ENCODE measurements at regions not wholly inside any gene's neighbourhood (a gene's known extent, or its start where the extent isn't known, plus 50 kb on each side); places are given as distances from the start of the nearest gene placed in this dataset.

GRCh38 chr2:33890686-33891085, 291.6 kb upstream of the FAM98A start:
- no peak for DNase-seq (ENCODE audit: extremely low read depth, low read depth)

DNA sequence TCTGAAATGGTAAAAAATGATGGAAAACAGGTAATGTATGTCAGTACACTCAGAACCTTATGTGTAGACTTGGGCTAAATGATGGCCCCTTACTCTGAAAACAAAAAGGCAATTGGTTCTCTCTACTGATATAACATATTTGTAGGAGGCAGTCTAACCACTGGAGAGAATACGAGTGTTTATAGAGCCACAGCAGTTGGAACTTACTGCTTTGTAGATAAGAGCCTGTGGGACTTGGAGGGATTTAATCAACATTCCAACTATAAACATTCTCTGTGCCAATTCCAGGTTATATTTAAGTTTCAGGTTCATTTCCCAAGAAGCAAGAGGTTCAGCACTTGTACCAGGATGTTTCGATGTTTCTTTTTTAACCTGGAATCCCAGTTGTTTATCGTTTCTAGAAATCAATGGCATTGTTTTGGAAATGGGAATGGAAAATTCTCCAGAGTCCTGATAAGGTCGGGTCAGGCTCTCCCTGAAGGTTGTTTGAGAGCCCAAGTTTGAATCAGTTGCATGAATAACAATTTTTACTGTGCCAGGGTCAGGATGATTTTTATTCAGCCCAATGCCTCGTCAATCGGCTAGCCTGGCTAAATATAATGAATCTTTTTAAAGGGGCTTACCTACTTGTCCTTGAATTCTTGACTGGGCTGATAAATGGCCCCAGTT, 278.4 kb upstream of the FAM98A start:
- no peak for DNase-seq (ENCODE audit: extremely low read depth, low read depth)

DNA sequence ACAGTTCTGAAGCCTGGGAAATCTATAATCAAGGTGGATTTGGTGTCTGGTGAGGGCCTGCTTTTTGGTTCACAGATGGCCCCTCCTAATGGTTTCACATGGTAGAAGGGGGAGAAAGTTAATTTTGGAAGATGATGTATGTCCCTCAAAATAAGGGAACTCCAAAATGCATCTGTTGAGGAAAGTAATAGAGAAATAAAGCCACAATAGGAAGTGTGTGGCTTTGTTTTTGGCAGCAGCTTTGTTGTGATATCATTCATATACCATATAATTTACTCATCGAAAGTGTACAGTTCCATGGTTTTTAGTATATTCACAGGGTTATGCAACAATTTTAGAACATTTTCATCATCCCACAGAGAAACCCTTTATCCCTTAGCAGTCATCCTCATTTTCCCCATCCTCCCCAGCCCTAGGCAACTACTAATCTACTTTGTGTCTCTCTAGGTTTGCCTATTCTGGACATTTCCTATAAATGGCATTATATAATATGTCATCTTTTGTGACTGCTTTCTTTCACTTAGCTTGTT, 274.0 kb upstream of the FAM98A start:
- no peak for DNase-seq (ENCODE audit: extremely low read depth, low read depth)

- no peak for DNase-seq (ENCODE audit: extremely low read depth, low read depth)
Measured at GRCh38 chr2:33859811-33860461, 260.8 kb upstream of the FAM98A start.

GRCh38 chr2:33859176-33859575, 260.1 kb upstream of the FAM98A start:
- DNase-seq (ENCODE audit: extremely low read depth, low read depth) = no peak

GRCh38 chr2:33848486-33848885, 249.4 kb upstream of the FAM98A start:
- DNase-seq (ENCODE audit: extremely low read depth, low read depth) = no peak

DNA sequence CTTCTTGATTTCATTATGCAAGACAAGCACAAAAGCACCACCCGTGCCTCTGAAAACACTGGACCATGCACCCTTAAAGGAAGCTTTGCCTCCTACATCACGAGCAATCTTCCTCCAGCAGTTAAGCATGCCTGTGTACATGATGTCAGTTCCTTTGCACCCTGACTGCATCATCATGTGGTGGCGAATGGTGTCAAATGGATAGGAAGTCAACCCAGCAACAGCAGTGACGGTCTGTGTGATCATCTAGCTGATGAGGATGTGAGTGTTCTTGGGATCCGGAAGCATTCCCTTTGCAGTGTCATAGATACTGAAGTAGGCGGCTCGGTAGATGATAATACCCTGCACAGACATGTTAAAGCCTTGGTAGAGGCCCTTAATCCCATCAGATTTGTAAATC, 240.7 kb upstream of the FAM98A start:
- no peak for DNase-seq (ENCODE audit: extremely low read depth, low read depth)

DNA sequence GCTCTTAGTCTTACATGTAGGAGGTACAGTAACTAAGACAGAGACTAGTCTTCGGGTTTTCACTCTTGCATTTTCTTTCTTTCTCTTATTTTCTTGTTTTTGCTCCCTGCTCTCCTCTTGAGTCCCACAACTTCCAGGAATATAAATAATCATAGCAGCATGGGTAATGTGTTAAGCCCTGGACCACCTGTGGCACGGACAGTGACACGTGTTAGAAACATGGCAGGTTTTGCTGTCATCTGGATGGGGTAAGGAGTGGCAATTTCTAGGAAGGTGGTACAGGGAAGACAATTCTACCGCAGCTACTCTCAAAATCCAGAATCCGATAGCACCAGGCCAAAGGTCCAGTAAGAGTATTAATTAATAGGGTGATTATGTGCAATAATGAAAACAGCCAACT, 237.5 kb upstream of the FAM98A start:
- no peak for DNase-seq (ENCODE audit: extremely low read depth, low read depth)

DNA sequence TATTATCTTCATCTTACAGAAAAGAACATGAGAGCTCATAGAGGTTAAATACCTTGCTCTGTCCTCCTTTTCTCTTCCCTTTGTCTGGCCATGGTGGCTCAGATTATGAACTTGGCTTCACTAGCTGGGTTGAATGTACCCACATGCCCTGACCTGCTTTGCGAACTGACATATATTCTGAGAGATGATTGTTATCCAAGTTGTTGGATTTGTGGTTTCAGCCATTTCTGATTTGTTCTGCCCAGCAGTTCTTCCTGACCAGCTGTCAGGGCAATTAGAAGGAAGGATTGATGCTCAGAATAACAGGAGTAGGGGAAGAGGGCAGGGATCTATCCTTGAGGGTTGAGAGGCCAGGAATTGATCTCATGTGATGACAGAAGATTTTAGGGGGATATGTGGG, 236.8 kb upstream of the FAM98A start:
- no peak for DNase-seq (ENCODE audit: extremely low read depth, low read depth)

- no peak for DNase-seq (ENCODE audit: extremely low read depth, low read depth)
Measured at GRCh38 chr2:33822964-33823363, 223.9 kb upstream of the FAM98A start.

DNA sequence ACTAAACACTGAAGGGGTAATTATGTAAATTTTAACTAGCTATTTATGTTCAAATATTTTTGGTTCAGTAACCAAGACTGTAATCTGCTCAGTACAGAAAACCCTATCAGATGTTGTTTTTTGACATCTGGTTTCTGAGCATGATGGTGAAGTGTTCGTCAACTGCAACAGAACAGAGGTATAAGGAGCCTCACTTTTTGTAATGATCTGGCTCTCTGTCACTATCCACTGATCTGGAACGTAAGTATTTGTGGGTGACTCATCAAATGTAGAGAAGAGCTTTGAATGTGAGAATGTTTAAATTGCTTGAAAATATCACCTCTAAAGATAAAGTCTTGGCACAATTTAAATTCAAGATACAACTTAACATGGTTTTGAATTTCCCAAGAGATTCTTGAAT, 213.6 kb upstream of the FAM98A start:
- no peak for DNase-seq (ENCODE audit: extremely low read depth, low read depth)

DNA sequence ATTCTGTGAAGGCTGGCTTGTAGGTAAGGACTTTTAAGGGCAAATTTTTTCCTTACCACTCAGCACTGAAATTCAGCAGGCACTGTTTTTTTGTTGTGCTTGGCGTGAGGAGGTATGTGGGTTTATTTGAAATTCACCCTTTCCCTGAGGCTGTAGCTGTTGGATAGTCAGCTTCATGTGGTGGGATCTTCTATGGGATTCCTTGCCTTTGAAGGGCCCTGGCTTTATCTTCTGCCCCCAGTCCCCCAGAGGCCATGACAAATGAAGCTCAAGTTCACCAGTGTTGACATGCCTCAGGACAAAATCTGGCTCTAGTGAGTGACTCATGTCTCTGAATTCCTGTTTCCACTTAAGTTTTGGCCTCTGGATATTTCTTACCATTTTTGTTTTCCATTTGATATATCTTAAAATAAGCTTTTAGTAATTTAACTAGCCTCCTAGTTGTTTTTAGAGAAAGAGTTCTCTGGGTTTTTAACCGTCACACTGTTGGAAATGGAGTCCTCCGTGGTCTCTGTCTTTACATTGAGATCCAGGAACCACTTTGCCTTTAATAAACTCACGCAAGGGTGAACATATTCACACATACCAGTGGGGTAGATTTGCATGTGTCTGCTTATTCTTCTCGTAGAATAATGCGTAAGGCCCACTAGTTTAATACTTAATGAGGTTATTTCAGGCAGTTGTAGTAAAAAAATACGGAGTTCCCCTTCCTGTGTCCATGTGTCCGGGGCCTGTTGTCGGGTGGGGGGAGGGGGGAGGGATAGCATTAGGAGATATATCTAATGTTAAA, 211.1 kb upstream of the FAM98A start:
- DNase-seq (ENCODE audit: extremely low read depth, low read depth) = no peak

GRCh38 chr2:33806041-33806440, 206.9 kb upstream of the FAM98A start:
- no peak for DNase-seq (ENCODE audit: extremely low read depth, low read depth)

DNA sequence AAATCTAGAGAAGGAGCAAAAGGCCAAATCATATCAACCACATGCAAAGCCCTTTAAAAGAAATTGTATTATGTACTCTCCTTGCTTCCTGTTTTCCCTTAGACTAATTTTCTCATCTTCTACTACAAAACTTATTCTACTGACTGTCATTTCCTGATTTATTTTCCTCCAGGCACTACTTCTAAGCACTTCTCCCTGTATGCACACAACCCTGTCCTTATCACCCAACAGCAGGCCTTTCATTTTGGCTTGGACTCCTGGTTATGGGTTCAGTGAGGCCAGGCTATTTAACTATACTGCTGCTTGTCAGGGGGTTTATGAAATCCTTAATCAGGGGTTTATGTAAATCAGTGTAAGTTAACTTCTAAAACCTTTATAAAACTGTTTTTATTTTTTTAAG, 205.1 kb upstream of the FAM98A start:
- no peak for DNase-seq (ENCODE audit: extremely low read depth, low read depth)

DNA sequence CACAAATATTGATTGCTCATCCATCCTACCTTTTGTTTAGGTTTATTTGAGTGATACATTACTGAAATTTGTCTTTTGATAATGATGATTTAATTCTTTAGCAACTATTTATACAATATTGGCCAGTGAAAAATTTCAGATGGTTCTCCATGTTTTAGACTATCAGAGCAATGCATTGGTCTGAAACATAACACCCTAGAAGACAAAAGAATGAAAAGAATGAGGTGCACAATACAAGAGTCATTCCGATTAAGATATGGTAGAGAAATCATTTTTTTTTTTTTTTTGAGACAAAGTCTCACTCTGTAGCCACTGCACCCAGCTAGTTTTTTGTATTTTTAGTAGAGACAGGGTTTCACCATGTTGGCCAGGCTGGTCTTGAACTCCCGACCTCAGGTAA, 197.4 kb upstream of the FAM98A start:
- no peak for DNase-seq (ENCODE audit: extremely low read depth, low read depth)

- peak; percentile 1 for DNase-seq (ENCODE audit: extremely low read depth, low read depth)
Measured at GRCh38 chr2:33791625-33792024, 192.5 kb upstream of the FAM98A start.

GRCh38 chr2:33788044-33788443, 188.9 kb upstream of the FAM98A start:
- no peak for DNase-seq (ENCODE audit: extremely low read depth, low read depth)

DNA sequence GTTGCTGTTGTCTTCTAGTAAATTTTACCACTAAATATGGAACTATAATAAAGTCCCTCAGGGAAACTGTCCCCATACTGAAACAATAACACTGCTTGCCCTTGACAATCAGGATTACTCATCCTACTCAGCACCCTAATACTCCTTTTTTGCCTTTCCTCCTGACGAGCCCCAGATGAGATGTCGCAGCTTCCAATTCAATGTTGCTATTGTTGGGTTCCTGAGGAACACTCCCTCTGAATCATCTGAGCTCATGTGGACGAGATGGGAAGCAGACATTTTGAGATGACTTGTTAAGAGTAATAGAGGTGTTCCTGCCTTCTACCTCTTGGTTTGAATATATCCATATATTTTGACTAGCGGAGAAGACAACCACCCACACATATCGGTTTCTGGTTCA, 187.8 kb upstream of the FAM98A start:
- DNase-seq (ENCODE audit: extremely low read depth, low read depth) = no peak

DNA sequence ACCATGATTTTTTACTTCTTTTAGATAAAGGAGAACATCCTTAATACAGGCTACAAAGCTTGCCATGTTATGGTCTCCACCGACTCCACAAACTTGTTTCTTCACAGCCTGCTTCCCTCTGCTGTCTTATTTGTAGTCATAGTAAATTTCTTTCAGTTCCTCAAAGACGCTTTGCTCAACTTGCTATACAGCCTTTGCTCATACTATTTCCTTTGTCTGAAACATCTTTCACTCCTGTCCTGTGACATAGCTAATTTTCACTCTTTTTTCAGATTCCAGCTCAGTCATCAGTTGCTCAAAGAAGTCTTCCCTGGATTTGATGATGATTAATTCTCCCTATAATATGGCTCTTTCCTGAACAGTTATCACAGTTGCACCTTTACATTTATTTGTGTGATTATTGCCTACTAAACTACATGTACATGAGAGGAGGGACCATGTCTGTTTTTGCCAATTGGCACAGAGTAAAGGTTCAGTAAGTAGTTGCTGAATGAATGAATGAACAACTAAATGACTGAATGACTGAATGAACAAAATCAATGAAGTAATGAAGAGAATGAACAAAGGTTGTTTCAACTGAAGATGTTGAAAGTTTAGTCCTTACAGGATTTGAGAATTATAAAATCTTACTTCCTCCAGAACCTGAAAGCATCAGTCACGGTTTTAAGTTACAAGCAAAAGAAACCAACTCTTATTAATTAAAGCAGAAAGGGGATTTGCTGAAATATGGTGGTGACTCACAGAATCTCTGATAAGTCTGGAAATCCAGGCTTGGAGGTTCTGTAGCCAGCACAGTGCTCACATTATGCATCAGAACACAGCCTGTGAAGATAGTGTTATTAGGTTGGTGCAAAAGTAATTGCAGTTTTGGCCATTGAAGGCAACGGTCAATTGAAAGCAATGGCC, 186.4 kb upstream of the FAM98A start:
- no peak for DNase-seq (ENCODE audit: extremely low read depth, low read depth)

GRCh38 chr2:33784488-33784887, 185.4 kb upstream of the FAM98A start:
- no peak for DNase-seq (ENCODE audit: extremely low read depth, low read depth)
